Stimulated activated CD4-positive, alpha-beta T cell treated with anti-CD3 and anti-CD28 coated beads, Interleukin-15, amount 100 ng/mL, for 24 hours (primary cell): ENCODE measurements at regions not wholly inside any gene's neighbourhood (a gene's known extent, or its start where the extent isn't known, plus 50 kb on each side); places are given as distances from the start of the nearest gene placed in this dataset.
"Not testable (repeated sequence)": the region's sequence is repeated elsewhere in the genome, so short reads cannot be mapped to it uniquely, and the experiment has no call there.

Source experiments
- DNase-seq: peaks from one replicate; pipeline ENCODE4 v3.0.0-alpha.2; 2020

DNA sequence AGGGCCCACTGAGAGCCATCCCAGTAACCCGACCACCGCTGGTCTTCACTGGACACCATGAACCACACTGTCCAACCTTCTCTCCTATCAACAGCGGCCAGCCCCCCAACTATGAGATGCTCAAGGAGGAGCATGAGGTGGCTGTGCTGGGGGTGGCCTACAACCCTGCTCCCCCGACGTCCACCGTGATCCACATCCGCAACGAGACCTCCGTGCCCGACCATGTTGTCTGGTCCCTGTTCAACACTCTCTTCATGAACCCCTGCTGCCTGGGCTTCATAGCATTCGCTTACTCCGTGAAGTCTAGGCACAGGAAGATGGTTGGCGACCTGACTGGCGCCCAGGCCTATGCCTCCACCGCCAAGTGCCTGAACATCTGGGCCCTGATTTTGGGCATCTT lies 423.8 kb upstream of the EPHA5 start:
- no peak for DNase-seq

- DNase-seq: no peak
Measured at GRCh38 chr4:66091786-66092185, 421.5 kb upstream of the EPHA5 start.

DNA sequence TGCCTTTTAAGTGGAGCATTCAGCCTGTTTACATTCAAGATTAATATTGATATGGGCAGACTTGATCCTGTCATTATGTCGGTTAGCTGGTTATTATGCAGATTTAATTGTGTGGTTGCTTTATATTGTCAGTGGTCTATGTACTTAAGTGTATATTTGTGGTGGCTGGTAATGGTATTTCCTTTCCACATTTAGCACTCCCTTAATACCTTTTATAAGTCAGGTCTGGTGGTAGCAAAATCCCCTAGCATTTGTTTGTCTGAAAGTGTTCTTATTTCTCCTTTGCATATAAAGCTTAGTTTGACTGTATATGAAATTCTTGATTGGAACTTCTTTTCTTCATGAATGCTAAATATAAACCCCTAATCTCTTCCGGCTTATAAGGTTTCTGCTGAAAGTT lies 403.7 kb upstream of the EPHA5 start:
- DNase-seq: no peak

DNA sequence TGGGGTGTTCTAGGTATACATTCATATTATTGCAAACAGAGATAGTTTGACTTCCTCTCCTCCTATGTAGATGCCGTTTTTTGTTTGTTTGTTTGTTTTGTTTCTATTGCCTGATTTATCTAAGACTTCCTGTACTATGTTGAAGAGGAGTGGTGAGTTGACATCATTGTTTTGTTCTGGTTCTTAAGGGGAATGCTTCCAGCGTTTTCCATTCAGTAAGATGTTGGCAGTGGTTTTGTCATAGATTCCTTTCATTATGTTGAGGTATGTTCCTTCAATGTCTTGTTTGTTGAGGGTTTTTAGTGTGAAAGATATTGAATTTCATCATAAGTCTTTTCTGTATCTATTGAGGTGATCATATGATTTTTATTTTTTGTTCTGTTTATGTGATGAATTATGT lies 401.6 kb upstream of the EPHA5 start:
- no peak for DNase-seq

GRCh38 chr4:66062921-66063320 lies 392.6 kb upstream of the EPHA5 start:
- DNase-seq: no peak

DNA sequence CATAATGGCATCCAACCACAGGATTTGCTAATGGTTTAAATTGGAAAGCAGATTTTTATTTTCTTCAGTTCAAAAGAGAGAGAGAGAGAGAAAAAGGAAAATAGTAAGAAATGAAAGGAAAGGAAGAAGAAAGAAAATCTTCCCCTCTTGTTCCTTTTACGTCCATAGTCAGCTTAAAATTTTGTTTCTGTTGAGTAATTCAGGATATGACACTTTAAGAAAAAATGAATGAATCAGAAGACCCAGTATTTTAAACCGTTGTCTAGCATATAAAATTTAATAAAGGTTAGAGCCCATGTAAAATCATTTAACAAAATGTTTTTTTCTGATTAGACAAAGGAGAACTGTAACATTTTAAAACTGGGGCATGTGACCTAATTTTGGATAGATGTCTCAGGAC lies 391.8 kb upstream of the EPHA5 start:
- DNase-seq: no peak

DNA sequence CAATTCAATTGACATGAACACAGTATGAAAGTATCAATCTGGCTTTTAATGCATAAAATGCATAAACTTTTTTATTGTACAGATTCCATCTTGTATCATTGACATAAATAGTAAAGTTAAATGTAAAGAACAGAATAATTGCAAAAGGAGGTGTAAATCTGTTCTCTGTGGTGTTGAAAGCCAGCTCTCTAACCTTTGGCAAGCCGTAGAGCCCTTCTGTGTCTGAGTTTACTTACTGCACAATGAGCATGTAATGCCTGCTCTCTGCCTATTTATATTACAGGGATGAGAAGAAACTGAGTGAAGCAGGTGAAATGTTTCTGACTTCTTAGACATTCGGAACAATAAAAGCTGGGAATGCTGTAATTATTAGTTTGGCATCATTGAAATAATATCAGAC lies 389.3 kb upstream of the EPHA5 start:
- no peak for DNase-seq

- DNase-seq: no peak
Measured at GRCh38 chr4:66059136-66059535, 388.8 kb upstream of the EPHA5 start.

DNA sequence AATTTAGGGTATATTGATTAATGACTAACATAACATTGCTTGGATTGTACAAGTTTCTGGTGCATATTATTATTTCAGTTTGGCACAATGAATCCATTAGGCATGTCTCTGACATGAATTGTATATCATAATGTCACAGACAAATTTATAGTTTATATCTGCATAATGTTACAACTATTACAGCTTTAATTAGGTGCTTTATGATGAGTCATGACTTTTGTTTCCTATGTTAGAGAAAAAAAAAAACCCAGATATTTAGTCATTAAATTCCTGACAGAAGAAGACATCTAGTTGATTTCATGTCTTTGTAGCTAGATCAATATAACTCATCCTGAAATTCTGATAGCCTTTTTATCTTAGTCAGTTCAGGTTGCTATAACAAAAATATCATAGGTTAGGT lies 385.7 kb upstream of the EPHA5 start:
- no peak for DNase-seq

- no peak for DNase-seq
Measured at GRCh38 chr4:66052426-66052825, 382.1 kb upstream of the EPHA5 start.

- no peak for DNase-seq
Measured at GRCh38 chr4:66048861-66049260, 378.6 kb upstream of the EPHA5 start.

DNA sequence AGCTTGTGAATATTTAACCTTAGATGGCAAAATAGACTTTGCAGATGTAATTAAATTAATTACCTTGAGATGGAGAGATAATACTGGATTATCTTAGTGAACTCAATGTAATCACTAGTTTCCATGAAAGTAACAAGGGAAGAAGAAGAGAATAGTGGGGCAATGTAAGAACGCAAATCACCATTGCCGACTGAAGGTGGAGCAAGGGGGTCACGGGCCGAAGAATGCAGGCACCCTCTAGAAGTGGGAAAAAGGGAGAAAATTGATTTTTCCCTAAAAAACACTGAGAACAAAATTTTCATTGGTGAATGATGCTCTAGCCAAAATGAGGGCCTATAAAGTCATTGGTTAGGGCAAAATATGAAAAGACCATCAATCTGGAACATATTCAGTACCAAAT lies 375.6 kb upstream of the EPHA5 start:
- no peak for DNase-seq

DNA sequence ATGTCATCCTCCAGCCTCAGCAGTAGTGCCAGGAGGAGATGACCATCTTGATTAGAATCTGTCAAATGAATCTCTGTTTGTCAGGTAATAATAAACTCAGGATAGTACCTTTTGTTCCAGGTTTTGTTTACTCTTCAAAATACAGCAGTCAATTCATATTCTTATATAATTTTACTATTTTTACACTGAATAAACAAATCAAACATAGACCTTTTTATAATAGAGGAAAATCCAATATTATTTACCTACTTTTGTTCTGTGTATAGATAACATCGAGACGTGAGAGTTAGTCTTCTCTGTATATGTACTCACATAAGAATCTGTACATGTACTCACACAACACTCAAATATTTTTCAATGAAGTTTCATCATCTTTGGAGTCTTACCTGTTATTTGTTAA lies 365.4 kb upstream of the EPHA5 start:
- no peak for DNase-seq

DNA sequence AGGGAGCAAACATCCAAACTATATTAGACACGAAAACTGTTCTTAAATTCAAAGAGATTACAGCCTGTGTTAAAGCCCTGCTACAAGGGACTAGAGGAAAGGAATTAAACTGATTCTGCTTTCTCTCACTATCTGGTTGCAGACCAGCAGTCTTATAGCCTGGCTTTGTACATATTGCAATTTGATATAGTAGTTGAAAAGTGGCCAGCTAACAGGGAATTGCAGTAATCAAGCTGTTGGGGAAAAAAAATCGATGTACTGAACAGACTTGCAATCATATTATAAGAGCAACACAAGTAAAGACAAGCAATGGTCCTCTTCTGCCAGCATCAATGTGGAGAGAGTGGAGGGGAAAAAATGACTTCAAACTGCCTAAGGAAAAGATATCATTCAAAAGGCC lies 364.4 kb upstream of the EPHA5 start:
- no peak for DNase-seq

DNA sequence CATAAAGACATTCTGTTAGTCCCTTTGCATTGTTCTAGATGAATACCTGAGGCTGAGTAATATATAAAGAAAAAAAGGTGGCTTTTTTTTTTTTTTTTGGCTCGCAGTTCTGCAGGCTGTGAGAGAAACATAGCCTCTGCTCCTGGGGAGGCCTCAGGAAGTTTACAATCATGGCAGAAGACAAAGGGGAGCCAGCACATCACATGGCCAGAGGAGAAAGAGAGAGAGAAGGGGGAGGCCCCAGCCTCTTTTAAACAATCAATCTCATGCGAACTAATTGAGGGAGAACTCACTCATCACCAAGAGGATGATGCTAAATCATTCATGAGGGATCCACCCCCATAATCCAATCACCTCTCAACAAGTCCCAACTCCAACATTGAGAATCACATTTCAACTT lies 364.0 kb upstream of the EPHA5 start:
- DNase-seq: no peak

GRCh38 chr4:66032571-66032970 lies 362.3 kb upstream of the EPHA5 start:
- DNase-seq: no peak

DNA sequence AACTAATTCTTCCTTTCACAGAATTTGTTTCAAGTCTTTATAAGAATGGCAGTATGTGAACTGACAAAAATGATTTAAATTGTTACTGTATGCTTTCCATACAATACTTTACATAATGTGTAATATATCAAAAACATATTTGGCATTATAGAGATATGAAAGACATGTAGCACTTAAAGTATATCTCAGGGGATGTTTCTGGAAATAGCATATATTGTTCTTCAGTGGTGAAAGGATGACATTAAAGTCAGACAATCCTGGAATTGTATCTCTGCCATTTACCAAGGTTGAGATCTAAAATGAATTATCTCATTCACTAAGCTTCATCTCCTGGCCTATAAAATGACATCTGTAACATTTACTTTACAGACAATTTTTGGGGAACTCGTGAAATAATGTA lies 358.4 kb upstream of the EPHA5 start:
- DNase-seq: no peak

DNA sequence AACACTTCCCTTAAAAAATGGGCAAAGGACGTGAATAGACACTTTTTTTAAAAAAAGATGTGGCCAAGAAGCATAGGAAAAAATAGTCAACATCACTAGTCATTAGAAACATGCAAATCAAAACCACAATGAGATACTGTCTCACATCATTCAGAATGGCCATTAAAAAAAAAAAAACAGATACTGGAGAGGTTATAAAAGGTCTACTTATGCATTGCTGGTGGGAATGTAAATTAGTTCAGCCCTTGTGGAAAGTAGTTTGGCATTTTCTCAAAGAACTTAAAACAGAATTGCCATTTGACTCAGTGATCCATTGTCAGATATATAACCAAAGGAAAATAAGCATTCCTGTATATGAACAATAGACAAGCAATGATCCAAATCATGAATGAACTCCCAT lies 352.8 kb upstream of the EPHA5 start:
- no peak for DNase-seq

DNA sequence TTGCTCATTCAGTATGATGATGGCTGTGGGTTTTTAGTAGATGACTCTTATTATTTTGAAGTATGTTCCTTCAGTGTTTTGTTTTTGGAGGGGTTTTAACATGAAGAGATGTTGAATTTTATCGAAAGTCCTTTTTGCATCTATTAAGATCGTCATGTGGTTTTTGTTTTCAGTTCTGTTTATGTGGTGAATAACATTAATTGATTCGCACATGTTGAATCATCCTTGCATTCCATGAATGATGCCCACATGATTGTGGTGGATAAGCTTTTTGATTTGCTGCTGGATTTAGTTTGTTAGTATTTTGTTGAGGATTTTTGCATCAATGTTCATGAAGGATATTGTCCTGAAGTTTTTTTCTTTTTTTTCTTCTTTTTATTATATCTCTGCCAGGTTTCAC lies 347.4 kb upstream of the EPHA5 start:
- no peak for DNase-seq

GRCh38 chr4:66016240-66016639 lies 346.0 kb upstream of the EPHA5 start:
- no peak for DNase-seq

GRCh38 chr4:66014146-66014765 lies 344.0 kb upstream of the EPHA5 start:
- DNase-seq: no peak

- DNase-seq: no peak
Measured at GRCh38 chr4:66000510-66001117, 330.3 kb upstream of the EPHA5 start.

GRCh38 chr4:65999518-65999871 lies 329.2 kb upstream of the EPHA5 start:
- no peak for DNase-seq

DNA sequence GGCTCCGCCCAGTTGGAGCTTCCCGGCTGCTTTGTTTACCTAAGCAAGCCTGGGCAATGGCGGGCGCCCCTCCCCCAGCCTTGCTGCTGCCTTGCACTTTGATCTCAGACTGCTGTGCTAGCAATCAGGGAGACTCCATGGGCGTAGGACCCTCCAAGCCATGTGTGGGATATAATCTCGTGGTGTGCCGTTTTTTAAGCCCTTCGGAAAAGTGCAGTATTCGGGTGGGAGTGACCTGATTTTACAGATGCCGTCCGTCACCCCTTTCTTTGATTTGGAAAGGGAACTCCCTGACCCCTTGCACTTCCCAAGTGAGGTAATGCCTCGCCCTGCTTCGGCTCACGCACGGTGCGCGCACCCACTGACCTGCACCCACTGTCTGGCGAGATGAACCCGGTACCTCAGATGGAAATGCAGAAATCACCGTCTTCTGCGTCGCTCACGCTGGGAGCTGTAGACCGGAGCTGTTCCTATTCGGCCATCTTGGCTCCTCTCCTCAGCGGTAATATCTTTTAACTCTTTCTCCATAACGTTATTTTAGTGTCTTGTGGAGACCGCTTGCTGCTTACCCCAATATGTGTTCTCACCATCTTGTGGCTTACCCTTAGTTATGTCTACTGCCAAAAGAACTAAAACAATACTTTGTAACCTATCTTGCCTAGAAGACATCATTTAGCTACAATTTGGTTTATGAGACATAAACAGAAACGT lies 328.7 kb upstream of the EPHA5 start:
- DNase-seq: not testable (repeated sequence)

DNA sequence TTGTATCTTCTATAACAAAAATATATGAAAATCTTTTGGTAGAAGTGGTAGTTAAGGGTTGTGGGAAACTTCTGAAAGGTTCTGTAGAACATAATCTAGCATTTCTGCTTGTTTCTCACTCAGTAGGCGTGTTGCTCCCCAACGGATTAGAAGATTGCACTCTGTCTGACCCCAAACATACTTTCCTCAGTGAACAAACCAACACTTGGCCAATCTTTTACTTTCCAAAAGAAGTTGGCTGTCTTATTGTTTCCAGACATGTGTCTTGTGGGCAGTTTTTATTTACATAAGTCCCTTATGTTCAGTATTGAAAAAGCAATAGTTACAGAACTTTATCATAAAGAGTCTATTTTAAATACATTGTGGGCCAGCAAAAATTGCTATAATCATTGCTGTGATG lies 312.8 kb upstream of the EPHA5 start:
- no peak for DNase-seq
